HG03571 (cell line): ENCODE measurements at regions not wholly inside any gene's neighbourhood (a gene's known extent, or its start where the extent isn't known, plus 50 kb on each side); places are given as distances from the start of the nearest gene placed in this dataset.
A peak's percentile ranks its signal among the peaks of the same experiment; 100 is the strongest.

Source experiments
- ATAC-seq: cut with Tn5 transposase; IDR thresholded peaks from one replicate; pipeline ENCODE4 v1.9.1; 2021; ENCODE audit not compliant: unreplicated experiment

DNA sequence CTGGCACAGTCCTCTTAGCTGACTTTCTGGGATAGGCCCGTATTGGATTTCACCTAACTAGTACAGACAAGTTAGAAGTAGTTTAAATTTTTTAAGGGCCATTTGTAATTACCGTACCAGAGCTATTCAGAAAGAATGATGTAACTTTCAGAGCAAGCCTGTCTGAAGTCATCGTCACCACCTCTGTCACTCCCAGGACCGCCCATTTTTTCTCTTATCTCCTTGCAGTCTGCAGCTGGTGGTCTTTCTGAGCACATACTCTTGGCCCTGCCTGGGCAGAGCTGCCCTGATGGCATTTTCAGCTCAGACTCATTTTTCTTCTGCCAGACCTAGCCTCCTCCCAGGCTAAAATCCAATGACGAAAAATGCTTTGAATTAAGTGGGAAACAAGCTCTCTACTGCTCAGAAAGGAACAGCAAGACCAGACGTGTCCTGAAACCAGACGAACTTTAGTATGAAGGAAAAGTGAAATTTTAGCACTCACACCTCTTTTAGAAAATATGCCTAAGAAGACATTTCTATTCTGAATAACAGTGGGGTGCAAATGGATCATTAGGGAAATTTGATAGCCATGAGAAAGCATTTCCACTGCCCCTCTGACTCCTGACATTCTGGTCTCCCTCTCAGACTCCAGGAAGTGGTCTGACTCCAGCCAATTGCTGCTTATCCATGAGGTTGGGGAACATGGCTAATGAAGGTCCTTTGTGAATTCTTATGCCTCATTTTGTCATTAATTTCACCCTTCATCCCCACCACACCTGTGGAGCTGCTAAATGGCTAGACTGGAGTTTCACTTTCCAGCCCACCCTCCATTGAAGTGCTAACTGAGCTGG lies 162.4 kb upstream of the GYPA start:
- ATAC-seq = no peak

DNA sequence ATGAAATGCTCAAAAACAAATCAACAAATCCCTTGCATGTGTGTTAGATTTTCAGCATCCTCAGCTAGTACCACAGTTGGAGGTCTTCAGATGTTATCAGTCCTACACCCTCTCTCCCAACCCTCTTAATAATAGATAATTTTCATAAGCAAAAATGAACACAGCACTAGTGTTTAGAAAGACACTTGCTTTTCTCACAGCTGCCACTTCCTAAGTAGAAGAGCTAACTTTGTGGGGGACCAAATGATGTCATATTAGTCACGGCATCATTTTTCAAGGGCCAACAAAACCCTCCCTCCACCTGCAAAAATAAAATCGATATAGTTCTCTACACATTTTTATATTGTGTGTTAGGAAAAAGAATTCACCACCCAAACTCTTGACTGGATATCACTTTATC lies 163.5 kb upstream of the GYPA start:
- no peak for ATAC-seq

DNA sequence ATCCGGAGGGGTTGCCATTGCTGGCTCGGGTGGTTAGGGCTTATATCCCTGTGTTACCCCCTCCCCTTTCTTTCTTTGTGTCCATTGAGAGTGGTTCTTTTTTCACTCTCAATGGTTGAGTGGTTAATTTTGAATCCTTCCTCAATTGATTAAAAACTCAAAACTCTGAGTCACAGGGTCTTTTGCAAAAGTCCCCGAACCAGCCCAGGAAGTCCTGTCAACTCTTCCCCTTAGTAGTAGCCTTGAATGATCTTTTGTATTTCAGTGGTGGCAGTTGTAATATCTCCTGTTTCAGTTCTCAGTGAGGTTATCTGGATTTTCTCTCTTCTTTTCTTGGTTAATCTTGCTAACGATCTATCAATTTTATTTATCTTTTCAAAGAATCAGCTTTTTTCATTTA lies 170.0 kb upstream of the GYPA start:
- no peak for ATAC-seq

DNA sequence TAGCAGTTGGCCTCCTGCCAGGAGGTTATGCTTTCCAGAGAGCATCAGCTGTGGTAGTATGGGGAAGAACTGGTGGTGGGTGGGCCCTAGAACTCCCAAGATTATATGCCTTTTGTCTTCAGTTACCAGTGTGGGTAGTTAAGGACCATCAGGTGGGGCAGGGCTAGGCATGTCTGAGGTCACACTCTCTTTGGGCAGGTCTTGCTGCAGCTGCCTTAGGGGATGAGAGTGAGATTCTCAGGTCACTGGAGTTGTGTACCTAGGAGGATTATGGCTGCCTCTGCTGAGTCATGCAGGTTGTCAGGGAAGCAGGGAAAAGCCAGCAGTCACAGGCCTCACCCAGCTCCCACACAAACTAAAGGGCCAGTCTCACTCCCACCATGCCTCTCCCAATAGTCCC lies 172.9 kb upstream of the GYPA start:
- no peak for ATAC-seq

DNA sequence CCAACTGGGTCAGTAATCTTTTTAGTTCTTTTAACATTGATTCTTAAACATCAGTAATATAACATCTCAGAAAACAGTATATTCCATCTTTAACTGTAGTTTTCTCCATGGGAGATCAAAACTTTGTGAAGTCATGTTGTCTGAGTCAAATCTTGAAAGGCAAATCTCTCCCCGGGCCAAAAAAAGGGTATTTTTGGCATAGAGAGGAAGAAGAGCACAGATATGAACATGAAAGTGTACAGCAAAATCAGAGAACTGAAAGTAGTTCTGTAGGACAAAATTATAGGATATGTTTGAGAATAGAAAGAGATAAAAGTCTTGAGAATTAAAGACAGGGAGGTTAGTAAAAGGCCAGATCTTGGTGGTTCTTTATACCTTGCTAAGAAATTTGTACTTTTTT lies 176.4 kb upstream of the GYPA start:
- ATAC-seq = no peak

DNA sequence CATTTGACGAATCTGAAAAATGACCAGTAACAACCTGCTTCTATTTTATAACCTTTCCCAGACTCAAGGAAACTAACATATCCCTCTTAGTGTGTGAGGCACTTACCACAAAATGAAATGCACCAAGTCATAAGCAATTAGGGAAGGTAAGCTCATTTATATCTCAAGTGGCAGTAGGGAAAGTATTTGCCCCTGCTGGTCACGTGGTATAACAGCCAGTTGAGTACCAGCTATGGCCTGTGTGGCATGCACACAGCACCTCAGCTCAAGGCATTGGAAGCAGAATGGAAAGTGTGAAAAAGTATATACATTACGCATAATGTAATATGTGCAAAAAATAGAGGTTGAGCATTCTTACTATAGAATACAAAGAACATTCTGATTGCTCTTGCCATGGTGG lies 178.3 kb upstream of the GYPA start:
- no peak for ATAC-seq

DNA sequence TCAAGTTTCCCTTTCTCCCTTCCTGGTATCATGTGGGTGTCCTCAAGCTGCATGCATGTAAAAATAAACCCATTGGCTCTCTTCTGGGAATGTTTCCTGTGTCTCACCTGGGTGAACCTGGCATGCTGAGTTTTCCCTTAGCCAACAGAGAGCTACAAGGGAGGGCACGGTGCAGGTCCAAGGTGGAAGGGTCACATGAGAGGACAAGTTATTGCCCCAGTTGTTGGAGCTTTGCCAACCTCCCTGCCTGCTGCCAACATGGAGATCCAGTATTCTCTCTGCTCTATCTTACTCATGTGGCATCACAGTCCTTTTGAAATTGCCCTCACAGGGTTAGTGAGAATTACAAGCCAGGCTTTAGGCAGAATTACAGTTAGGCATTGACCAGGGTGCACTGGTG lies 196.1 kb upstream of the GYPA start:
- ATAC-seq = no peak

DNA sequence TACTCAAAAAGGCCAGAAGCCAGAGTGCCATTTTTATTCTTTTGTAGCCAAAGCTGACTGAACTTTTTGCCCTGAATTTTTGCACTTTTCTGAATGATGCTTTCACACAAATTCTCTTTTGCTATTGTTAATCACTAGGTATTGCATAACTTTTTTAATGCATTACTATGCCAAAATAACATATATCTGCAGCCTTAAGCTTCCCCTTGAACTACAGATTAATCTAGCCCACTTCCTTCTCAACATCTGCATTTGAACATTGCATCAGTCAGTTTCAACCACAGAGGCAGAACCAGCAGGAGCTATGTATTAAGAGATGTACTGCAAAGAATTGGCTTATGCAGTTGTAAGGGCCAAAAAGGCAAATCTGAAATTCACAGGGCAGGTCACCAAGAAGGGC lies 197.6 kb upstream of the GYPA start:
- peak; percentile 46 for ATAC-seq

DNA sequence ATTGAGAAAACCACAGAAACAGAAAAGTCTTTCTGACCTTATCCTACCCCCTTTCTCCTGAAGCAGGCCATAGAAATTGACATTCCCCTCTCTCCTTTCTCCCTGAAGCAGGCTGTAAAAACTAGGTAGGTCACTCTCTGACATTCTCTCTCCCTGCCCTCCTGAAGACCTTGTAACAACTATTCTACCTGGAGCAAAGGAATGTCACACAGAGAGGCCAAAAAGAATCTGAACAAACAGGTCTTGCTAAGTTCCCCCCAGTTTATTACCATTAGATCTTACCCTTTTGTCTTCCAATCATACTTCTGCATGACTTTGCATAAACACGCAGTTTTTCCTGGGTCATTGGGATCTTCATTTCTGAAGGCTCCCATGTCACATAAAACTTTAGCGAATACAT lies 198.3 kb upstream of the GYPA start:
- no peak for ATAC-seq

DNA sequence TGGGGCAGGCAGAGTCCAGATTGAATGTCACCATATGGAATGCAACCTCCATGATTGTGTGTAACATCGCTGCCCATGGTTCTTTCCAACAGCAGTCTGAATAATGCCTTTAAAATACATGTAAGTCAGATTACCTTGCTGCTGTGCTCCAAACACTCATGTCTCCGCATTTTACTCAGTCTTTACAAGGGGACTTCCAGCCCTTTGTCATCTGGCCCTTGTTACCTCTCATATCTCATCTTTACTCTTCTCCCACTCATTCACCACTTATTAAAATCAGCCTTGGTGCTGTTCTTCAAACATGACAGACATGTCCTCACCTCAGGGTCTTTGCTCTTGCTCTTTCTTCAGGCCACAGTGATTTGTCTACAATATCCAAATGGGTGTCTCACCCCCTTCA lies 200.4 kb upstream of the GYPA start:
- no peak for ATAC-seq

DNA sequence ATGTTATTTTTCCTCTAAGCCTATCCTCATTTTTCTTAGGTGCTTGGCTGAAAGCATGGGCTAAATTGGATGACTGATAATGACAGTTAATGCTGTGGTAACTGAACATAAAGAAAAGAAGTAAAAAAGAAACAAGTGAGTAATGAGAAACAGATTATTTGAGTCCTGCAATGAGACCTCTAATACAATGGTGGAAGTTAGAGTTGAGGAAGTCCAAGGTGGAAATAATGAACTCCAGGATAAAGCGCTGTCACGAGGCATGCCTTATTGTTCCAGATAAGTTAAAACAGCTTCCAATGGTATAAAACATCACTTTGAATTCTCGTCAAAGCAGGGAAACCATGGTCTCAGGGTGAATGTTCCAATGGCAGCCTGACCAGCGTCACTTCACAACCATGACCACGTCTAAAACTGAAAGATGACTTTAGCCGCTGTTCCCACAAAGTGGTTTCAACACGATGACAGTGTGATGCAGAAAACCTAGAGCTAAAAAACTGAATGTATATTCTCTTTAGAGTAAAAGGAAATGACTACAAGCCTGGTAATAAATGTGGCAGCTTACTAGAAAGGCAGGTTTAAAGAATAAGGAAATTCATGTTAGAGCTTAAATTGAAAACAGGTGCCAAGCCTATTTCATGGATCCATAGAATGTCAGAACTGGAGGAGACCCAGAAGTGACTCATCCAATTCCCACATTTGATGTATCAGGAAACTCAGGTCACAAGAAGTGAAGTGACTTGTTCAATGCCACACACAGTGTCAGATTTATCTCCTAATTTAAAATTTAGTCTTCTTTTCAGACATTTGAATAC lies 202.6 kb upstream of the GYPA start:
- no peak for ATAC-seq

DNA sequence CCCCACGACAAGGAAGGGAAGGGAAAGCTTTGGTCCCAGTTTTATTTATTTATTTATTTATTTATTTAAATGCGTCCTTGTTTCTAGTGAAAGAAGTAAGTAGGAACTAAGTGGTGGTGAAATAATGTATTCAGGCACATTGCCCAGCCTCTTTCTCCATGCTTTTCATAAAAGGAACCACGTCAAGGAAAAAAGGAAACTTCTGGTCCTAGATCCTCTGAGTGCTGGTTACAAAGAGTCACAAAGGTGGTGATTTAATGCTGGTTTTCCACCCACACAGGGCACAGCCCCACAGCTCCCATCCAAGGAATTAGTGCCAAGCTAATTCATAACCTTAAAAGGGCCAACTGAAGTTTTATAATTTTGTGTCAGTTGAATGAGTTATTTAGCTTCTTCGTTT lies 206.6 kb upstream of the GYPA start:
- ATAC-seq = no peak

DNA sequence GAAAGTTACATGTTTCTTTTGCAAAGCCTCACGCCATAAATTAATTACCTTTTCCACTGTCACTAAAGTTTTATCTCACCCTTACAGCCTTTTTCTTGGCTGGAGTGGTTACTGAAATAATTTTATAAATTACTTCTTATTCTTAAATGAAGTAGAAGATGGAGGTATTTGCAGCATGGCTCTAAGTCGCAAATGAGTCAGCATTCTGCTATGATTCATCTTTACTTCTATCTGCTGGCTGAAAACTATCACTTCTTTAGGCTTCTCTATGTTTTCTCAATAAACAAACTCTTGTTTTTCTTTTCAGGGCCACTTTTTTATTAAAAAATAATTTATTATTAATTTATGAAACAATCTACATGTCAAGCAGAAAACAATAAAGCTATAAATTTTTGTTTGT lies 210.2 kb upstream of the GYPA start:
- ATAC-seq = no peak

DNA sequence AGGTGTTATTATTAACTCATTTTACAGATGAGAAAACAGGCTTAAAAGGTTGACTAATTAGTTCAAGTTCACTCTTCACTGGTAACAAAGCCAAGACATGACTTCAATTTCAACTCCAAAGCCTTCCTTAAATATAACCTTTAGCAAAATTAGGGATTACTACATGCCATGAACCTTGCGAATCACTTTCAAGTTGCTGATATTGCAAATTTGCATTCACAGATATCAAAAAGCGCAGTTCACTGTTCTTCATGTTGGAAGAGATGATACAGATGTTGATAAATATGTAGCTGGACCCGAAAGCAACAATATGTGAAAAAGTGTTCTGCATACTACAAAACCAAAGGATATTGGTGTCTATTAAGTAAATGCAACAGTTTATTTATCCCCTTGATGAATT lies 210.8 kb upstream of the GYPA start:
- ATAC-seq = no peak

DNA sequence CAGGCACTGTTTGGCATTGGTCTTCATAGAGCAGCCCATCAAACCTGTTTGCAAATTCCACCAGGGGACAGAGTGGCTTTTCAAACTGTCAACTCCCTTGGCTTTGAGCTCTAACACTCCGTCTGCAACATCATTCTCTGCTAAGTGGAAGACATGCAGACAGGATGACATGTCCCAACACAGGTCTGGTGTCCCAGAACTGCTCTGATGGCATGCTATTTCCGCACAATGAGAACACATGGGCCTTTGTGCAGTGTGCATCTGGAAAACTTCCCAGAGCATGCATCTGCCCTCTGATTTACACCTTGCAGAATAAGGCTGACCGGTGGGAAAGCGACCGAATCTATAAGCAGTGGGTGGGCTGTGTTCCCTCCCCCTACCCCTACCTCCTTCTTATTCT lies 212.8 kb upstream of the GYPA start:
- no peak for ATAC-seq

DNA sequence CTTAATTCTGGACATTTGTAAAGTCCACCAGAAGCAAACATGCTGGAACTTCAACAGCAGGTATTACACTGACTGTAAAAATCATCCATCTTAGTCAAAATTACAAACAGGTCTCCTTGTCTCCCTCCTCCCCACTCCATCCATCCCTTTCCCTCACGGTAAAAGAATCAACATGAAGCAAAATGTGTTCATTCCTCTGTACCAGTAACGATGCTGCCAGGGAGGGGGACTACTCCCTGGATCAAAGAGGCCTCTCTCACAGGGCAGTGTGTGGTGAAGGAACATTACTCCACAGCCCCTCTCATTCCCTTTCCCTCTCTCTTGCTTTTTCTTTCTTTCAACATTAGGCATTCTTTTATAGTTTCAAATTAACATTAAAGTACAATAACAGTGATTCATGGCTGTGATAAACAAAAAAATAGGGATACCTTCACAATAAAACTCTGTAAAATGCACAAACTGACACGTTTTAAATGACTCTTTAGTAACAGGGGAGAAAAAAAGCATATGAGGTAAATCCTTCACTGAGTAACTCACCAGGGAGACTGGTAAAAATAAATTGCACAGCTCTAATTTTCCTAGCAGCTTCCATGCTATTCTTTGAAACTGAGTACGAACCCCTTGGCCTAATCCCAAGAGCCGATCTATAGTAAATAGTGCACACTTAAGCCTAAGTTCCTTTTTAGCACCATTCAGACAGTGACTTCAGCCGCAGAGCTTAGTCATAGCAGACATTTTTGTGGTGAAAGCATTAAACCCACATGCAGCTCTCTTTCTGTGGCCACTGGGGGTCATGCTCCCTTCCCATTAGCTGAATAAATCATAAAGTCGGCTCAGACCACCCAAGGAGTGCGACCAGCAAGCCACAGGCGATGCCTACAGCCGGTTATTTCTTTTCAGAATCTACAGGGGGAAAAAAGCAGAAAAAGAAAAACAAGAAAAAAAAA lies 215.6 kb upstream of the GYPA start:
- ATAC-seq = peak; percentile 82

DNA sequence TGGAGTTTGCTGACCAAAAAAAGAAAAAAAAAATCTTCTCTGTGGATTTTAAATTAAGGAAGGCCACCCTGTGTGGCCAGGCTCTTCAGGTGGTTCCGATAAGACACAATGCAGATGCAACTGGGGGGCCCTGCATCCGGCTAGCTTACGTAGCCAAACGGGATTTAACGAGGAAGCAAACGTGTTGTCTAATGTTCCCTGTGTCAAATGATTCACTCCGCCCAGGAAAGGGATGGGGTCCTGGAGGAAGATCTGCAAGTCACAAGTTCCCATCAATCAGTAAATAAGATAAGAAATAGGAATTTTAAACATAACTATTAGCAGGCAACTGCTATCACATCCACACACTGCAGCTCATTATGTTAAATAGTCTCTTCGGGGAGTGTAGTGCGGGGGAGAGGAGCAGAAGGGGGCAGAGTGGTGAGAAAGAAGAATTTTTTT lies 216.4 kb upstream of the GYPA start:
- ATAC-seq = no peak

DNA sequence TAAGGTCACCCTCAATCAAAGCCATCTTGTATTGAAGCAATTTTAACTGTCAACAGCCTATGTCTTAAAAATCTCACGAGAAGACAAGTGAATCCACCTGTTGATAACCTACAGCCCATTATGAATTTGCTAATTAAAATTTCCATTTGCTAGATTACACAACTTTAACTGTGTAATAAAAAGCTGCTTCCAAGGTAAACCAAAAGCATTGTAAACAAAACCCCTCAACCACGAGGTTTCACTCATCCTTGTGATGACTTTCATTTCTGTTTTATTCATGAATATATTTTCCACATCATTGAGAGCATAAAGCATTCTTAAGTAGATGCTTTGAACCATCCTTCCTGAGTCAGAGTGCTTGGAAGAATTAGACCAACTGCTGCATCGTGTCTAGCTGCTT lies 217.5 kb upstream of the GYPA start:
- ATAC-seq = no peak

DNA sequence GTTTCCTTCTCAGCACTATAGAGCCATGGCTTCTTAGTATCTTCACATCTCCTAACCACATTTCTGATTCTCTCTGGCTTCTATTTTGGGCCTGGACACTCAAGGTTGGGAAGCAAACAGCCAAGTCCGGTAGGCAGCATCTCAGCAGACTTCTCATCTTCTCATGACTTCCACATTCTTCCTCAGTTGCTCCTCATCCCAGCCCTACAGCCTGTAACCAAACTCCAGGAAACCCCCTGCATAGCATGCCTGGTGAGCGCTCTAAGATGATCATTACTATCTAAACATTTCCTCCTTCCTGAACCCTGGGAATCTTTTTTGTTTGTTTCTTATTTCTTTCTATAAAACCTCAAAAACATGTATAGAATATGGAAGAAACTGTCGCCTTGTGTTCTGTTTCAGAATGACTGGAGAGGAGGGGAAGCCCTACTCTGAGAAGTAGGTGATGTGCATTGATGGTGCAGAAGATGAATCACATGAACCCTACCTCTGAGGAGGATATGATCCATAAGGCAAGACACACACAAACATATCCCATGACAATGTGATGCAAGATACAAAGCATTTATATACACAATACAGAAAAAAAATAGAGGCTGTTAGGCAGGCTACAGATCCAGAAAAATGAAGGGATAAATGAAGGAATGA lies 219.8 kb upstream of the GYPA start:
- ATAC-seq = no peak

DNA sequence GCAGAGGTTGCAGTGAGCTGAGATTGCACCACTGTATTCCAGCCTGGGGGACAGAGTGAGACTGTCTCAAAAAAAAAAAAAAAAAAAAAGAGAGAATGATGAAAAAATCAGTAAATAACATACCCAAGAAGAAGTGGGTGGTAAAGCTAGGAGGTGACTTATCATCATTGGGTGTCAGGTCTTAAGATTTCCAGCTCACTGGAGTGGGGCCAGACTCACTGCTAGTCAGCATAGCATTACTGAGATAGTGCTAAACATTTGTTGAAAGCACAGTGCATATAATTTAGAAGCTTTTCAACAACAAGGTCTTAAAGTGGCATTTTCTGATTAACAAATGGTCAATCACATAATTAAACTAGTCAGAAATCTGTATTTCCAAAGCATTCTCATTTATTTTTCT lies 221.8 kb upstream of the GYPA start:
- no peak for ATAC-seq

DNA sequence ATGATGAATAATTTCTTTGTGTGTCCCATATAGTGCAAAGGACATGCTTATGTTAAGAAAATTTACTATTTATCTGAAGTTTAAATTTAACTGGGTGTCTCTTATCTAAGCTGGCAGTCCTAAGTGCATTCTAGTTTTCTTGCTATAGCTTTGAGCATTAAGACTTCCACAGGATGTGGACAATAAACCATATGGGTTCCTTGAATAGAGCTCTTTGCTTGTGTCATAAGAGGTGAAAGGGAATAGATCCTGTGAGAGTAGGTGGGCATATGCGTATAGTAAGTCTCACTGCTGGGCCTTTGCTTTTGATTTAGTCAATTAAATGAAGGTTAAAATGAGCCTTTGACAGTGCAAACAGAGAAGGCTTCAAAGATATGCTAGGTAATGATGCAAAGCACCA lies 223.4 kb upstream of the GYPA start:
- no peak for ATAC-seq
